Daoy (cell line): ENCODE measurements at regions not wholly inside any gene's neighbourhood (a gene's known extent, or its start where the extent isn't known, plus 50 kb on each side); places are given as distances from the start of the nearest gene placed in this dataset.
A peak's percentile ranks its signal among the peaks of the same experiment; 100 is the strongest.
"Not testable (repeated sequence)": the region's sequence is repeated elsewhere in the genome, so short reads cannot be mapped to it uniquely, and the experiment has no call there.

Source experiments
- DNase-seq: peaks from one replicate; pipeline ENCODE4 v3.0.0-alpha.2; 2015; ENCODE audit warnings: low read depth

- peak; percentile 14 for DNase-seq
Observed at GRCh38 chr5:143533978-143534760, 130.7 kb upstream of the NR3C1 start.

- no peak for DNase-seq
Observed at GRCh38 chr5:143533475-143533874, 130.0 kb upstream of the NR3C1 start.

- peak; percentile 18 for DNase-seq
Observed at GRCh38 chr5:143527808-143528207, 124.3 kb upstream of the NR3C1 start.

GRCh38 chr5:143525176-143525575 is 121.7 kb upstream of the NR3C1 start:
- DNase-seq, result no peak

GRCh38 chr5:143524338-143524945 is 121.0 kb upstream of the NR3C1 start:
- DNase-seq, result no peak

GRCh38 chr5:143521846-143522400 is 118.4 kb upstream of the NR3C1 start:
- DNase-seq, result no peak

GRCh38 chr5:143521141-143521540 is 117.7 kb upstream of the NR3C1 start:
- DNase-seq, result no peak

GRCh38 chr5:143519215-143519614 is 115.7 kb upstream of the NR3C1 start:
- DNase-seq, result not testable (repeated sequence)

GRCh38 chr5:143517824-143518223 is 114.3 kb upstream of the NR3C1 start:
- not testable (repeated sequence) for DNase-seq

- DNase-seq, result no peak
Observed at GRCh38 chr5:143516249-143516648, 112.8 kb upstream of the NR3C1 start.

- peak; percentile 16 for DNase-seq
Observed at GRCh38 chr5:143515829-143516228, 112.3 kb upstream of the NR3C1 start.

- DNase-seq, result no peak
Observed at GRCh38 chr5:143514616-143515335, 111.3 kb upstream of the NR3C1 start.

GRCh38 chr5:143513720-143514119 is 110.2 kb upstream of the NR3C1 start:
- DNase-seq, result no peak

GRCh38 chr5:143511736-143512135 is 108.2 kb upstream of the NR3C1 start:
- DNase-seq, result no peak

GRCh38 chr5:143509758-143510221 is 106.3 kb upstream of the NR3C1 start:
- DNase-seq, result no peak

GRCh38 chr5:143506836-143507552 is 103.5 kb upstream of the NR3C1 start:
- DNase-seq, result peak; percentile 86

- no peak for DNase-seq
Observed at GRCh38 chr5:143505934-143506333, 102.4 kb upstream of the NR3C1 start.

- DNase-seq, result no peak
Observed at GRCh38 chr5:143505354-143505753, 101.9 kb upstream of the NR3C1 start.

- DNase-seq, result no peak
Observed at GRCh38 chr5:143501310-143502044, 98.0 kb upstream of the NR3C1 start.

- DNase-seq, result peak; percentile 7
Observed at GRCh38 chr5:143499480-143500114, 96.1 kb upstream of the NR3C1 start.
